ENCODE measurements at regions not wholly inside any gene's neighbourhood (a gene's known extent, or its start where the extent isn't known, plus 50 kb on each side); places are given as distances from the start of the nearest gene placed in this dataset.

DNA sequence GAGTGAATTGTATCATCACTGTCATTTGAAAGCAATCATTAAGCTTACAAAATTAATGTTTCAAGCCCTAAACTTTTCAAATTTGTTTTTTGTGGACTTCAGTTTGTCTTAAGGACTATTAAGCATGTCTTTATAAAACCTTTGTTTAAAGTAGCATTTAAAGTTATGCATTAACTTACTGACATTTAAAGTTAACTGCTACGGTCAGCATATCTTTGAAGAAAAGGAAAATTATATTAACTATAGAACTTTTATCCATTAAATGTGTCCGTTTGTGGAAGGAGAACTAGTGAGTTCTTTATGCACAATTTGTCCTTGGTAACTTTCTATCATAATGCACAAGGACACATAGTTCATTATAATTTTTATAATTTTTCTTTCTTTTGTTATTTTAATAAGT lies 103.4 kb downstream of the FANCF start:
- no peak overlapping the region for H3K14ac ChIP-seq (ENCODE audit: insufficient read length)
- H3K4me1 ChIP-seq (replicated peaks in 1 of 4; ENCODE audit: control insufficient read depth in 3 of 4, insufficient read depth in 4 of 4, low read length in 3 of 4), result no peaks in the 10 kb centered on the region
- no peak overlapping the region for H2AK5ac ChIP-seq (ENCODE audit: low read depth, low read length)
- H2AFZ ChIP-seq (ENCODE audit: low read length), result no peak overlapping the region
- no peak overlapping the region for H2BK5ac ChIP-seq (ENCODE audit: low read depth, low read length)
- no peak overlapping the region for H2BK120ac ChIP-seq (replicated peaks; ENCODE audit: low read depth, low read length)
- no peak overlapping the region for H3K4me2 ChIP-seq (ENCODE audit: insufficient read depth in 1 of 2, low read depth in 2 of 2, low read length in 2 of 2)
- no peak overlapping the region for H3K18ac ChIP-seq (ENCODE audit: extremely low read depth, low read length)
- no peak overlapping the region for H3K56ac ChIP-seq (replicated peaks; ENCODE audit: insufficient read length, low read depth, low read length)
- H3K4ac ChIP-seq (replicated peaks; ENCODE audit: insufficient read length, low read depth, low read length), result no peak overlapping the region
- DNase-seq (ENCODE audit: low read depth in 1 of 2, low spot score in 2 of 2) (no peak), FAIRE-seq (no peak)
- H4K5ac ChIP-seq (ENCODE audit: insufficient read length, low read depth, low read length), result no peak overlapping the region
- ChIA-PET POLR2A (ENCODE audit: partially characterized antibody) (no interaction called here), CTCF (ENCODE audit: partially characterized antibody) (no interaction called here)
- no peak overlapping the region for H2BK15ac ChIP-seq (ENCODE audit: low read length)
- no peak overlapping the region for H4K8ac ChIP-seq (ENCODE audit: extremely low read depth, insufficient read depth, low read length)
- H3K79me2 ChIP-seq (ENCODE audit: control insufficient read depth in 1 of 2, insufficient read depth in 2 of 2, low read length in 2 of 2), result no peaks in the 10 kb centered on the region
- no peaks in the 10 kb centered on the region for H4K20me1 ChIP-seq (replicated peaks in 1 of 2; ENCODE audit: control insufficient read depth in 1 of 2, insufficient read depth in 2 of 2, low read length in 2 of 2)
- no peaks in the 10 kb centered on the region for H3K27me3 ChIP-seq (replicated peaks in 1 of 4; ENCODE audit: control insufficient read depth in 3 of 4, extremely low read depth in 1 of 4, insufficient read depth in 3 of 4, low read length in 3 of 4)
- no peak overlapping the region for H4K91ac ChIP-seq (replicated peaks; ENCODE audit: insufficient read length, low read length)
- WGBS, 2 experiments (ENCODE audit: extremely low coverage in 1 of 2, insufficient coverage in 1 of 2, insufficient read length in 1 of 2, insufficient replicate concordance in 2 of 2, low coverage in 1 of 2, low lambda C conversion rate in 2 of 2, missing lambda C conversion rate in 1 of 2), result 87% methylated on average over 2 of the region's 2 CpGs; no CpG with 5 or more reads in 1 of the 2 experiments
- no peak for TF ChIP-seq KDM1A (IDR thresholded peaks at IDR 0.05; ENCODE audit: borderline replicate concordance, low read length)
- TF ChIP-seq BCL11A (IDR thresholded peaks at IDR 0.05; ENCODE audit: low read depth in 2 of 2, low read length in 2 of 2), result no peak
- TF ChIP-seq KDM4A (IDR thresholded peaks at IDR 0.05; ENCODE audit: low read depth, low read length, severe bottlenecking), result no peak
- TF ChIP-seq, protein P1, sequence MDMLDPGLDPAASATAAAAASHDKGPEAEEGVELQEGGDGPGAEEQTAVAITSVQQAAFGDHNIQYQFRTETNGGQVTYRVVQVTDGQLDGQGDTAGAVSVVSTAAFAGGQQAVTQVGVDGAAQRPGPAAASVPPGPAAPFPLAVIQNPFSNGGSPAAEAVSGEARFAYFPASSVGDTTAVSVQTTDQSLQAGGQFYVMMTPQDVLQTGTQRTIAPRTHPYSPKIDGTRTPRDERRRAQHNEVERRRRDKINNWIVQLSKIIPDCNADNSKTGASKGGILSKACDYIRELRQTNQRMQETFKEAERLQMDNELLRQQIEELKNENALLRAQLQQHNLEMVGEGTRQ (IDR thresholded peaks at IDR 0.05; ENCODE audit: low read length), result no peak
- TF ChIP-seq ASH2L (IDR thresholded peaks at IDR 0.05; ENCODE audit: low read length), result no peak
- TF ChIP-seq SUZ12 (IDR thresholded peaks at IDR 0.05; ENCODE audit: low read length), result no peak
- no peaks in the 10 kb centered on the region for H3K9me3 ChIP-seq (ENCODE audit: insufficient read depth in 2 of 2, low read depth in 1 of 2, low read length in 1 of 2)
- H2BK12ac ChIP-seq (ENCODE audit: low read depth, low read length), result no peak overlapping the region
- H3K36me3 ChIP-seq (ENCODE audit: control insufficient read depth in 2 of 4, insufficient read depth in 4 of 4, low read length in 3 of 4), result no peaks in the 10 kb centered on the region
- H3K23ac ChIP-seq (ENCODE audit: insufficient read length), result no peak overlapping the region
- H3K9ac ChIP-seq (replicated peaks in 1 of 4; ENCODE audit: extremely low read depth in 1 of 4, low read depth in 3 of 4, low read length in 3 of 4), result no peak overlapping the region
- no peaks in the 10 kb centered on the region for H3K23me2 ChIP-seq (ENCODE audit: low read depth, low read length)
- no peak overlapping the region for H2BK20ac ChIP-seq (ENCODE audit: low read length)
- H3K4me3 ChIP-seq (ENCODE audit: extremely low read depth in 1 of 4, insufficient read depth in 2 of 4, low read depth in 3 of 4, low read length in 4 of 4), result no peak overlapping the region
- H3K79me1 ChIP-seq (ENCODE audit: low read depth, low read length), result no peaks in the 10 kb centered on the region
- no peak overlapping the region for H3K27ac ChIP-seq (ENCODE audit: low read depth, low read length)

All from H1 (cell line).